ENCODE measurements at regions not wholly inside any gene's neighbourhood (a gene's known extent, or its start where the extent isn't known, plus 50 kb on each side); places are given as distances from the start of the nearest gene placed in this dataset.

GRCh38 chr6:44775121-44775520 is 387.6 kb downstream of the CDC5L start:
- Histone ChIP-seq H3K4me1 (ENCODE audit: insufficient read depth, low read length) (no peaks in the 10 kb centered on the region), H3K79me2 (ENCODE audit: insufficient read depth, low read length) (no peaks in the 10 kb centered on the region), H3K27ac (ENCODE audit: low read depth, low read length) (no peak overlapping the region), H3K4me3 (ENCODE audit: insufficient read depth, low read length) (no peak overlapping the region), H4K20me1 (ENCODE audit: insufficient read depth, low read length) (no peaks in the 10 kb centered on the region), H3K36me3 (ENCODE audit: insufficient read depth, low read length) (no peaks in the 10 kb centered on the region), H3K27me3 (ENCODE audit: insufficient read depth, low read length) (no peaks in the 10 kb centered on the region), H2AFZ (ENCODE audit: low read length) (no peak overlapping the region), H3K4me2 (ENCODE audit: insufficient read depth, low read length) (no peak overlapping the region), H3K9me3 (ENCODE audit: low read depth, low read length) (no peaks in the 10 kb centered on the region)
- no peak for TF ChIP-seq CTCF (IDR thresholded peaks at IDR 0.05; ENCODE audit: extremely low read depth, low read depth, low read length)
- DNase-seq (ENCODE audit: insufficient read length, low spot score, missing footprints), result no peak

GRCh38 chr6:44776344-44776743 is 388.8 kb downstream of the CDC5L start:
- TF ChIP-seq CTCF (IDR thresholded peaks at IDR 0.05; ENCODE audit: extremely low read depth, low read depth, low read length), result no peak
- no peaks in the 10 kb centered on the region for H3K9me3 ChIP-seq (ENCODE audit: low read depth, low read length)
- no peak overlapping the region for H3K4me3 ChIP-seq (ENCODE audit: insufficient read depth, low read length)
- no peaks in the 10 kb centered on the region for H3K36me3 ChIP-seq (ENCODE audit: insufficient read depth, low read length)
- H3K79me2 ChIP-seq (ENCODE audit: insufficient read depth, low read length), result no peaks in the 10 kb centered on the region
- DNase-seq (ENCODE audit: insufficient read length, low spot score, missing footprints), result no peak
- H3K4me2 ChIP-seq (ENCODE audit: insufficient read depth, low read length), result no peak overlapping the region
- H4K20me1 ChIP-seq (ENCODE audit: insufficient read depth, low read length), result no peaks in the 10 kb centered on the region
- no peaks in the 10 kb centered on the region for H3K27me3 ChIP-seq (ENCODE audit: insufficient read depth, low read length)
- no peak overlapping the region for H3K27ac ChIP-seq (ENCODE audit: low read depth, low read length)
- no peaks in the 10 kb centered on the region for H3K4me1 ChIP-seq (ENCODE audit: insufficient read depth, low read length)
- H2AFZ ChIP-seq (ENCODE audit: low read length), result no peak overlapping the region

GRCh38 chr6:44778513-44778912 is 391.0 kb downstream of the CDC5L start:
- no peak for TF ChIP-seq CTCF (IDR thresholded peaks at IDR 0.05; ENCODE audit: extremely low read depth, low read depth, low read length)
- no peaks in the 10 kb centered on the region for H4K20me1 ChIP-seq (ENCODE audit: insufficient read depth, low read length)
- no peaks in the 10 kb centered on the region for H3K79me2 ChIP-seq (ENCODE audit: insufficient read depth, low read length)

More at GRCh38 chr6:44778513-44778912, 391.0 kb downstream of the CDC5L start:
- H3K4me2 ChIP-seq (ENCODE audit: insufficient read depth, low read length), result no peak overlapping the region
- H3K9me3 ChIP-seq (ENCODE audit: low read depth, low read length), result no peaks in the 10 kb centered on the region
- H3K4me3 ChIP-seq (ENCODE audit: insufficient read depth, low read length), result no peak overlapping the region
- H3K4me1 ChIP-seq (ENCODE audit: insufficient read depth, low read length), result no peaks in the 10 kb centered on the region
- no peak overlapping the region for H3K27ac ChIP-seq (ENCODE audit: low read depth, low read length)
- H3K36me3 ChIP-seq (ENCODE audit: insufficient read depth, low read length), result no peaks in the 10 kb centered on the region
- H3K27me3 ChIP-seq (ENCODE audit: insufficient read depth, low read length), result no peaks in the 10 kb centered on the region
- no peak for DNase-seq (ENCODE audit: insufficient read length, low spot score, missing footprints)
- no peak overlapping the region for H2AFZ ChIP-seq (ENCODE audit: low read length)

Data from osteoblast (primary cell).